Body of pancreas (tissue), 4 donors: ENCODE measurements at regions not wholly inside any gene's neighbourhood (a gene's known extent, or its start where the extent isn't known, plus 50 kb on each side); places are given as distances from the start of the nearest gene placed in this dataset.
"Not testable (repeated sequence)": the region's sequence is repeated elsewhere in the genome, so short reads cannot be mapped to it uniquely, and the experiment has no call there.

Experiments used
- ATAC-seq: fragments of 150-250 bp; one replicate; pipeline ENCODE4 v1.9.1; 2016
- DNase-seq, 4 donors: peaks; one replicate each; pipeline ENCODE4 v3.0.0-alpha.2; 2019
- H3K27ac ChIP-seq, 4 donors: fragments of 200-600 bp; sonication (generic); 1 replicate in 3 of 4; 2 replicates in 1 of 4; pipeline versions ENCODE4 v1.5.1 to v1.6.1; 2016 to 2019; ENCODE audit warnings: mild to moderate bottlenecking in 1 of 4, mixed read lengths in 1 of 4, moderate library complexity in 1 of 4
- H3K27me3 ChIP-seq, 2 donors: fragments of 200-600 bp; sonication (generic); one replicate each; pipeline ENCODE4 v1.6.0; 2016; ENCODE audit warnings: mild to moderate bottlenecking in 1 of 2
- H3K36me3 ChIP-seq, 2 donors: fragments of 200-600 bp; sonication (generic); replicated peaks in 1 of 2; 2 replicates each; pipeline ENCODE4 v1.5.1; 2016; ENCODE audit warnings: low read depth in 2 of 2; ENCODE audit not compliant: insufficient read depth in 1 of 2
- H3K4me1 ChIP-seq: fragments of 200-600 bp; sonication (generic); one replicate; pipeline ENCODE4 v1.6.0; 2016
- H3K4me3 ChIP-seq, 2 donors: fragments of 200-600 bp; sonication (generic); 1 replicate in 1 of 2; 2 replicates in 1 of 2; pipeline ENCODE4 v1.5.1; 2016 to 2019
- H3K9me3 ChIP-seq, 3 donors: fragments of 200-600 bp; sonication (generic); 1 replicate in 2 of 3; 2 replicates in 1 of 3; pipeline ENCODE4 v1.5.1; 2016
- POLR2A ChIP-seq, 3 donors: fragments of 450-650 bp; IDR thresholded peaks; one replicate each; pipeline ENCODE4 v1.6.1; 2016; ENCODE audit warnings: antibody characterized with exemption in 3 of 3, mild to moderate bottlenecking in 2 of 3
- WGBS, 2 donors: methylation state at CpG; one replicate each; pipeline ENCODE4 v1.1.5; 2017; 5-methylcytosine and 5-hydroxymethylcytosine counted together
- intact Hi-C: fragments of 100-400 bp; cut with DNase I; formaldehyde crosslinking; loops from one replicate; pipeline ENCODE4 v1.15.1; 2023
- TF ChIP-seq, protein P1 (sequence below), 7 experiments: fragments of 450-650 bp in 4 of 7; fragments of 200-600 bp in 3 of 7; sonication (generic) in 3 of 7; IDR thresholded peaks; one replicate each; pipeline ENCODE4 v1.5.1; 2016 to 2019; ENCODE audit warnings: antibody characterized with exemption in 7 of 7

DNA sequence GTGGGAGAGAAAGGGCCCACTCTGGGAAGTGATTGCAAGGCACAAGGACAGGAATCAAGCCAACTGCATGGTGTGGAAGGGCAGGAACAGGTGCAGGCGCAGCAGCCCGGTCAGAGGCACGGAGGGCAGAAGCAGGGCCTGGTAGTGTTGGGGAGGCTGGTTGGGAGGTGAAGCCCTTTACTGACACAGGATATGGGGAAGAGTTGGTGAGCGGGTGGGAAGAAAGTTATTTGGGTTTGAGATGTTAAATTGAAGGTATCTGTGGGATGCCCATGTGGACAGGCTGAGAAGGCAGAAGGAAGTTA, 83.6 kb upstream of the ABHD2 start:
- WGBS, 2 donors = 77 to 80% methylated on average over 4 of the region's 4 CpGs
- no peaks in the 10 kb centered on the region for H3K27me3 ChIP-seq
- no peak overlapping the region for H3K4me3 ChIP-seq
- H3K36me3 ChIP-seq = no peaks in the 10 kb centered on the region
- ATAC-seq = no peak
- intact Hi-C loops = no loop called here
- no peak for DNase-seq
- no peak for TF ChIP-seq POLR2A (IDR thresholded peaks at IDR 0.05)
- TF ChIP-seq, protein P1, sequence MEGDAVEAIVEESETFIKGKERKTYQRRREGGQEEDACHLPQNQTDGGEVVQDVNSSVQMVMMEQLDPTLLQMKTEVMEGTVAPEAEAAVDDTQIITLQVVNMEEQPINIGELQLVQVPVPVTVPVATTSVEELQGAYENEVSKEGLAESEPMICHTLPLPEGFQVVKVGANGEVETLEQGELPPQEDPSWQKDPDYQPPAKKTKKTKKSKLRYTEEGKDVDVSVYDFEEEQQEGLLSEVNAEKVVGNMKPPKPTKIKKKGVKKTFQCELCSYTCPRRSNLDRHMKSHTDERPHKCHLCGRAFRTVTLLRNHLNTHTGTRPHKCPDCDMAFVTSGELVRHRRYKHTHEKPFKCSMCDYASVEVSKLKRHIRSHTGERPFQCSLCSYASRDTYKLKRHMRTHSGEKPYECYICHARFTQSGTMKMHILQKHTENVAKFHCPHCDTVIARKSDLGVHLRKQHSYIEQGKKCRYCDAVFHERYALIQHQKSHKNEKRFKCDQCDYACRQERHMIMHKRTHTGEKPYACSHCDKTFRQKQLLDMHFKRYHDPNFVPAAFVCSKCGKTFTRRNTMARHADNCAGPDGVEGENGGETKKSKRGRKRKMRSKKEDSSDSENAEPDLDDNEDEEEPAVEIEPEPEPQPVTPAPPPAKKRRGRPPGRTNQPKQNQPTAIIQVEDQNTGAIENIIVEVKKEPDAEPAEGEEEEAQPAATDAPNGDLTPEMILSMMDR (IDR thresholded peaks at IDR 0.05) = no peak
- H3K27ac ChIP-seq = no peak overlapping the region
- no peaks in the 10 kb centered on the region for H3K4me1 ChIP-seq
- H3K9me3 ChIP-seq = no peaks in the 10 kb centered on the region

GRCh38 chr15:89007527-89007926, 80.7 kb upstream of the ABHD2 start:
- DNase-seq, H3K27ac ChIP-seq, H3K36me3 ChIP-seq, H3K4me1 ChIP-seq, ATAC-seq, H3K4me3 ChIP-seq, intact Hi-C loops, H3K27me3 ChIP-seq, H3K9me3 ChIP-seq: not testable (repeated sequence)
- WGBS, 2 donors = 76 to 85% methylated on average over 9 of the region's 9 CpGs

DNA sequence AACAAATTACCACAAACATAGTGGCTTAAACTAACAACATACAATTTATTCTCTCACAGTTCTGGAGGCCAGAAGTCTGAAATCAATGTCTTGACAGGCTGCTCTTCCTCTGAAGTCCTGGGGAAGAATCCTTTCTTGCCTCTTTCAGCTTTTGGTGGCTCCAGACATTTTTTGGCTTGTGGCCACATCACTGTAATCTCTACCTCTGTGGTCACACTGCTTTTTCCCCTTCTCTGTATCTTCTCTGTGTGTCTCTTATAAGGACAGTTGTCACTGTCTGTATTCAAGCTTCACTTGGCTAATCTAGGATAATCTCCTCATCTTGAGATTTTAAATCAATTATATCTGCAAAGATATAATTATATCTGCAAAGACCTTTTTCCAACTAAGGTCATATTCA, 80.3 kb upstream of the ABHD2 start:
- Histone ChIP-seq H3K36me3 (no peaks in the 10 kb centered on the region), H3K27me3 (peaks cover 0 to 9% of the 10 kb centered on the region in 2 donors), H3K27ac (no peak overlapping the region), H3K9me3 (no peaks in the 10 kb centered on the region), H3K4me1 (no peaks in the 10 kb centered on the region), H3K4me3 (no peak overlapping the region)
- TF ChIP-seq, protein P1 (IDR thresholded peaks at IDR 0.05) = no peak
- TF ChIP-seq POLR2A (IDR thresholded peaks at IDR 0.05) = no peak
- intact Hi-C loops = no loop called here
- ATAC-seq = no peak
- no peak for DNase-seq

GRCh38 chr15:89009080-89009479, 79.2 kb upstream of the ABHD2 start:
- whole genome bisulfite sequencing, 2 donors = 66 to 85% methylated on average over 5 to 6 of the region's 6 CpGs
- no peak for DNase-seq
- intact Hi-C loops = no loop called here

DNA sequence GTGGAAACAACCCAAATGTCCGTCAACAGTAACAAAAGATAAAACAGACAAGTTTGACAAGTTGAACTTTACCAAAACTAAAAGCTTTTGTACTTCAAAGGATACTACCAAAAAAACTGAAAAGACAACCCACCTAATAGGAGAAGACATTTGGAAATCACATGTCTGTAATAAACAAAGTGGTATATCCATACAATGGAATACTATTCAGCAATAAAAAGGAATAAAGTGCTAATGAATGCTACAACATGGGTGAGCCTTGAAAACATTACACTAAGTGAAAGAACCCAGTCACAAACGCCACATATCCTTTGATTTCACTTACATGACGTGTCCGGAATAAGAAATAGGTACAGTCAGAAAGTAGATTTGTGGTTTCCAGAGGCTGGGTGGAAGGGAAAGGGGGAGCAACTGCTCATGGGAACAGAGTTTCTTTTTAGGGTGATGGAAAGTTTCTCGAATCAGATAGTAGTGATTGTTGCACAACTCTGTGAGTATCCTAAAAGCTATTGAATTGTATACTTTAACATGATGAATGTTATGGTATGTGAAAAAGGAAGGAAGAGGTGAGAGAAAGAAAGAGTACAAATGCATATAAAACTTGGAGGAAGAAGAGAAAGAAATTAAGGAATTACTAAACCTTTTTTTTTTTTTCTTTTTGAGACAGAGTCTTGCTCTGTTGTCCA, 72.7 kb upstream of the ABHD2 start:
- DNase-seq = no peak
- ATAC-seq = no peak
- peaks cover 0 to 9% of the 10 kb centered on the region in 2 donors for H3K27me3 ChIP-seq
- TF ChIP-seq POLR2A (IDR thresholded peaks at IDR 0.05) = no peak
- TF ChIP-seq, protein P1 (IDR thresholded peaks at IDR 0.05) = no peak
- no peak overlapping the region for H3K4me3 ChIP-seq
- no peak overlapping the region for H3K27ac ChIP-seq
- H3K9me3 ChIP-seq = no peaks in the 10 kb centered on the region
- WGBS, 2 donors = 67 to 71% methylated on average over 5 of the region's 5 CpGs
- intact Hi-C loops = loop anchor here (10.0 kb wide), 1 partner anchor 111 kb away; no protein-coding TSS in a partner anchor
- H3K4me1 ChIP-seq = peaks cover 6% of the 10 kb centered on the region
- H3K36me3 ChIP-seq = no peaks in the 10 kb centered on the region

More at GRCh38 chr15:89009080-89009479, 79.2 kb upstream of the ABHD2 start:
- no peaks in the 10 kb centered on the region for H3K36me3 ChIP-seq
- no peak overlapping the region for H3K27ac ChIP-seq
- ATAC-seq = no peak
- no peak overlapping the region for H3K4me3 ChIP-seq
- no peaks in the 10 kb centered on the region for H3K9me3 ChIP-seq
- H3K27me3 ChIP-seq = peaks cover 0 to 9% of the 10 kb centered on the region in 2 donors
- no peak for TF ChIP-seq POLR2A (IDR thresholded peaks at IDR 0.05)
- TF ChIP-seq, protein P1 (IDR thresholded peaks at IDR 0.05) = no peak
- H3K4me1 ChIP-seq = no peaks in the 10 kb centered on the region
